Gastrocnemius medialis (tissue), 4 donors: ENCODE measurements at regions not wholly inside any gene's neighbourhood (a gene's known extent, or its start where the extent isn't known, plus 50 kb on each side); places are given as distances from the start of the nearest gene placed in this dataset.

ENCODE experiments used
- ATAC-seq, 2 donors: fragments of 150-250 bp; one replicate each; pipeline ENCODE4 v1.9.1; 2016
- DNase-seq, 2 donors: peaks; one replicate each; pipeline ENCODE4 v3.0.0-alpha.2; 2019
- H3K27ac ChIP-seq, 4 donors: fragments of 200-600 bp; sonication (generic); 1 replicate in 1 of 4; 2 replicates in 3 of 4; pipeline ENCODE4 v1.5.1; 2016 to 2018; ENCODE audit warnings: mild to moderate bottlenecking in 2 of 4, moderate library complexity in 1 of 4
- H3K27me3 ChIP-seq, 3 donors: fragments of 200-600 bp; sonication (generic) in 2 of 3; 1 replicate in 1 of 3; 2 replicates in 2 of 3; pipeline versions ENCODE4 v1.5.1 to v1.6.0; 2016 to 2019; ENCODE audit warnings: mild to moderate bottlenecking in 1 of 3, moderate library complexity in 1 of 3
- H3K36me3 ChIP-seq, 2 donors: fragments of 200-600 bp; sonication (generic) in 1 of 2; one replicate each; pipeline ENCODE4 v1.5.1; 2017 to 2018
- H3K4me1 ChIP-seq, 2 donors: fragments of 200-600 bp; sonication (generic) in 1 of 2; one replicate each; pipeline ENCODE4 v1.5.1; 2016 to 2017; ENCODE audit warnings: mild to moderate bottlenecking in 2 of 2
- H3K4me3 ChIP-seq, 4 donors: fragments of 200-600 bp; sonication (generic) in 3 of 4; 1 replicate in 1 of 4; 2 replicates in 3 of 4; pipeline ENCODE4 v1.5.1; 2016 to 2019; ENCODE audit warnings: mild to moderate bottlenecking in 2 of 4
- H3K9me3 ChIP-seq, 3 donors: fragments of 200-600 bp; sonication (generic) in 2 of 3; 1 replicate in 1 of 3; 2 replicates in 2 of 3; pipeline ENCODE4 v1.5.1; 2016 to 2019
- CTCF ChIP-seq, 5 experiments: fragments of 450-650 bp in 3 of 5; fragments of 200-600 bp in 2 of 5; sonication (generic) in 2 of 5; IDR thresholded peaks in 4 of 5; conservative IDR thresholded peaks in 1 of 5; 1 replicate in 4 of 5; 2 replicates in 1 of 5; pipeline ENCODE4 v1.5.1; 2016 to 2019; ENCODE audit warnings: antibody characterized with exemption in 5 of 5, mild to moderate bottlenecking in 3 of 5, moderate library complexity in 3 of 5
- POLR2A ChIP-seq, 2 donors: fragments of 450-650 bp; IDR thresholded peaks; one replicate each; pipeline ENCODE4 v1.6.1; 2017; ENCODE audit warnings: antibody characterized with exemption in 2 of 2, mild to moderate bottlenecking in 2 of 2, moderate library complexity in 2 of 2
- in situ Hi-C, 4 donors: fragments of 200-750 bp; cut with MboI; loops; one replicate each; pipeline versions ENCODE4 v1.15.0 to v1.8.0; 2017; ENCODE audit warnings: low sequenced_read_pairs in 4 of 4
- intact Hi-C: fragments of 100-400 bp; cut with DNase I; formaldehyde crosslinking; loops from one replicate; pipeline ENCODE4 v1.15.1; 2023; ENCODE audit warnings: low total_unique reads

DNA sequence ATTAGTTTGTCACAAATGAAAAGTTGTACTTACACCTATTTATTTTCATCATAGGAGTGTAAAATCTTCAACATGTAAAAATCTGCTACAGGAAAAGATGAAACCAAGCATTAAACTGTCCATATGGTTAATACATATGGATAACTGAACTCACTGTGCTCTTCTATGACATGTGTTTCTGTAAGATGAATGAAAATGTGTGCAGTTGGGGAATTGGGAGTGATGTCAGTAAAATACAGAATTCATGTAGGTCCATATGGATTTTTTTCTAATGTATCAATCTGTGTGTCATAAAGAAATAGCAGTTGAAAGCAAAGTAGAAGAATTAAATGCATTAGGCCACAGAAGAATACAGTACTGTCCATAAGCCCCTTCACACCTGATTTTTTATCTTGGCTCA is 178.4 kb upstream of the COL3A1 start:
- Histone ChIP-seq H3K9me3 (no peaks in the 10 kb centered on the region), H3K36me3 (no peaks in the 10 kb centered on the region), H3K27ac (no peak overlapping the region), H3K4me3 (no peak overlapping the region), H3K27me3 (no peaks in the 10 kb centered on the region), H3K4me1 (no peaks in the 10 kb centered on the region)
- intact Hi-C loops (no loop called here), in situ Hi-C loops (no loop called here)
- TF ChIP-seq POLR2A (IDR thresholded peaks at IDR 0.05), result no peak
- no peak for TF ChIP-seq CTCF (IDR thresholded peaks at IDR 0.05 in 4 of 5, conservative IDR thresholded peaks at IDR 0.05 in 1 of 5)
- DNase-seq (no peak), ATAC-seq (no peak)

- TF ChIP-seq CTCF (IDR thresholded peaks at IDR 0.05 in 4 of 5, conservative IDR thresholded peaks at IDR 0.05 in 1 of 5), result no peak
- H3K27ac ChIP-seq, result no peak overlapping the region
- no peak overlapping the region for H3K4me3 ChIP-seq
- H3K4me1 ChIP-seq, result no peaks in the 10 kb centered on the region
- intact Hi-C loops, result no loop called here
- in situ Hi-C loops, result no loop called here
- H3K27me3 ChIP-seq, result no peaks in the 10 kb centered on the region
- H3K36me3 ChIP-seq, result no peaks in the 10 kb centered on the region
- DNase-seq (no peak), ATAC-seq (no peak)
- H3K9me3 ChIP-seq, result no peaks in the 10 kb centered on the region
These were observed 176.8 kb upstream of the COL3A1 start for GRCh38 chr2:188797371-188797770.

GRCh38 chr2:188798159-188798558 is 176.0 kb upstream of the COL3A1 start:
- H3K4me1 ChIP-seq, result no peaks in the 10 kb centered on the region
- H3K36me3 ChIP-seq, result no peaks in the 10 kb centered on the region
- H3K4me3 ChIP-seq, result no peak overlapping the region
- no peaks in the 10 kb centered on the region for H3K27me3 ChIP-seq
- ATAC-seq (no peak), DNase-seq (no peak)
- intact Hi-C loops (no loop called here), in situ Hi-C loops (no loop called here)
- H3K27ac ChIP-seq, result no peak overlapping the region
- no peaks in the 10 kb centered on the region for H3K9me3 ChIP-seq
- no peak for TF ChIP-seq POLR2A (IDR thresholded peaks at IDR 0.05)

- intact Hi-C loops (no loop called here), in situ Hi-C loops (no loop called here)
- ATAC-seq (no peak), DNase-seq (no peak)
- no peak for TF ChIP-seq CTCF (IDR thresholded peaks at IDR 0.05 in 4 of 5, conservative IDR thresholded peaks at IDR 0.05 in 1 of 5)
- TF ChIP-seq POLR2A (IDR thresholded peaks at IDR 0.05), result no peak
- H3K27ac ChIP-seq, result no peak overlapping the region
- H3K4me3 ChIP-seq, result no peak overlapping the region
- H3K27me3 ChIP-seq, result no peaks in the 10 kb centered on the region
- H3K36me3 ChIP-seq, result no peaks in the 10 kb centered on the region
- H3K4me1 ChIP-seq, result no peaks in the 10 kb centered on the region
- H3K9me3 ChIP-seq, result no peaks in the 10 kb centered on the region
These were observed 169.0 kb upstream of the COL3A1 start for GRCh38 chr2:188805219-188805618.

DNA sequence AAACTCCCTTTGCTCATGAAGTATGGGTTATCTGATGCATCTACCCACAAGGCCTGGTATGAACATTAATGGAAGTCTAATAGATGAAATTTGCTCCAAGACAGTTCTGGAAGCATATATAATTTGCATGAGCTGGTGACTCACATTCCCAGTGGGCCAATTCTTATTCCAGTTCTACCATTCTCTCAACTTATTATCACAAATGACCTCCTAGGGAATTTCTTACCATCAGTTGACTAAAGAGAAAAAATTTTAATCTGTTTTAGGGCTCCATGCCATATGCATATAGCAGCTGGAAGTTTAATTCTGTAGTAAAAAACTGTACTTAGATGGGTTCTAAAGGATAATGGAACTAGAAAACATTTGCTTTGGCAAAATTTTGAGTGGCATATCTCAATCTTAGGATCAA is 165.2 kb upstream of the COL3A1 start:
- no peak overlapping the region for H3K27ac ChIP-seq

More for the DNA sequence above, 165.2 kb upstream of the COL3A1 start:
- no peak for TF ChIP-seq CTCF (IDR thresholded peaks at IDR 0.05 in 4 of 5, conservative IDR thresholded peaks at IDR 0.05 in 1 of 5)
- no peak for TF ChIP-seq POLR2A (IDR thresholded peaks at IDR 0.05)
- no peaks in the 10 kb centered on the region for H3K4me1 ChIP-seq
- H3K4me3 ChIP-seq, result no peak overlapping the region
- DNase-seq (no peak), ATAC-seq (no peak)
- no peaks in the 10 kb centered on the region for H3K9me3 ChIP-seq
- intact Hi-C loops (no loop called here), in situ Hi-C loops (no loop called here)
- H3K36me3 ChIP-seq, result no peaks in the 10 kb centered on the region
- no peaks in the 10 kb centered on the region for H3K27me3 ChIP-seq
